Myocyte (in vitro differentiated cells): ENCODE measurements at regions not wholly inside any gene's neighbourhood (a gene's known extent, or its start where the extent isn't known, plus 50 kb on each side); places are given as distances from the start of the nearest gene placed in this dataset.

Experiments
- DNase-seq: peaks from one replicate; pipeline ENCODE4 v3.0.0-alpha.2; 2012; ENCODE audit warnings: low read depth

DNA sequence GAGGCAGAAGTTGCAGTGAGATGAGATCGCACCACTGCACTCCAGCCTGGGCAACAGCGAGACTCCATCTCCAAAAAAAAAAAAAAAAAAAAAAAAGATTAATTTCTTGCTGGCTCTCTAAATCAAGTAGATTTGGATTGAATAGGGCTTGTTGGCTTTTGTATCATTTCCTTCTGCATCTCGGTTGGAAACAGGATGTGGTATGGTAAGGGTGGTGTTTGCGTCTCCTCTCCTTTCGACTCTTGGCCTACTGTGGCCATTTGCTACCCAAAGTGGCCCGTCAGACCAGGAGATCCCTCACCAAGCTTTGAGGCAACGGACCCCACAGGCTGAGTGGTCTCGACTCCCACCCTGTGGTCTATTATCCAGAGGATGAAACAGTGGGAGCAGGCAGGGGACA, 168.0 kb upstream of the IRX3 start:
- DNase-seq = no peak

DNA sequence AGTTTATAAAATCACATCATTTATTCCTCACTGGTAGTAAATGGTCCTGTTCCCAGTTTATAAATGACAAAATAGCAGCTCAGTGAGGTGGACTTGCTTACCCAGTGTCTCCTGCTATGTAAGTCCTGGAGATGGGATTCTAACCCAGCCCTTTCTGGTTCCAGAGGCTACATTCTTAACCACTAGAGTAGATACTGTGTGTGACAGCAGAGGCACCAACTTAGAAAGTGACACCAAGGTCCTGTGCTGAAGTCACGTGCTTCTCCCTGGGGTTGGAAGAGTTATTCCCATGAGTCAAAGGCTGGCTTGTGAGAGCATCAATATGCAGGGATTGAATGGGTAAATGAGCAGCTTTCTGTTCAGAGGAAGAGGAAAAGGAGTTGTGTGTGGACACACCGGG, 167.3 kb upstream of the IRX3 start:
- peak; percentile 89 for DNase-seq

DNA sequence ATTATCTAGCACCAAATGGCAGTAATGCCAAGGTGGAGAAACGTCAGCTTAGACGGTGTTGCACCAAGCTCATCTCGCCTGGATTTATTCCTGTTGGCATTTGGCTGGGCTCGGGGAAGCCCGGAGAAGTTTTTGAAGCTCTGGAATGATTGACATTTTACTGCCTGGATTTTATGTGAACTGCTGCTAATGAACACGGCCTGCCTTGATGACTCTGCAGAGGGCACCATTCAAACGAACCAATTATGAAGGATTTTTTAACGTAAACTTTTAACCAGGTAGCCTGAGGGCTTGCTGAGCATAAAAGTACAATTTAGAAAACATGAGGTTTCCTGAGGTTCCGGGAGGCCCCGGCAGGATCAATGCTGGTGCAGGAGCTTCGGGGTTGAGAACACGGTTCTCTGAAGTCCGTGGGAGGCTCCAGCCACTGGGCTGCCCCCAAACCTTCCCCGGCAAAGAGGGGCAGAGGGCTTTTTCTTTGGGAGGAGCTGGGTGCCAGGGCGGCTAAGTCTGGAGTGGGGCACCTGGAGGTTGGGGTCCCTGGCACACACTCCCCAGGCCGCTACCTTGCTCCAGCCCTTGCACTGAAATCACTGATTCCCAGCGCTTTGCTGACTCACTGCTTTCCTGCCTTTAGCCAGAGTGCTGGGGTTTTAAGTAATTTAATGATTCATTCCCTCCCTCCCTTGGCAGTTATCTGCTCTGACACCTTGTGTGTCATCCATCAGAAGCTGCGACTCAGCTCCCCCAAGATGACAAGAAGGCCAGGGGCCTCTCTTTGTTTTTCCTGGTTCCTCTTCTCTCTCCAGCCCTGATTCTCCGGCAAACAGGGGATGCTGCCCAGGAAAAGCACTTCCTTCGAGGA, 161.2 kb upstream of the IRX3 start:
- peak; percentile 79 for DNase-seq

DNA sequence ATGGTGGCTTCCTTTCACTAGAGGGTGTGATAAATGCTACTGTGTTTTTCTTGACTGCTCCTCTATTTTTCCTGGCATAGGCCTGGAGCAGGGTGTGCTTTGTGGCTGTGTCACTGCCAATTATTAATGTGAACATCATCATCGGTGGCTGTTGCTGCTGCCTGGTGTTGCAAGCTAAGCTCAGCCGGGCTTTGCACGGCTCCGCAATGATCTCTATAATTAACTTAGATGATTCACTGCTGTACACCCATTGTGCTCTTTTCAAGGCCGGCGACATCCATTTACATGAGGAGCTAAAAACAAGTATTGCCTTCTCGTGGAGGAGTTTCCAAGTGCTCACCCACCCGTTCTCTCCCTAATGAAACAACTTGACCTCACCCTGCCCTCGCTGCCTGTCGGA, 160.1 kb upstream of the IRX3 start:
- peak; percentile 93 for DNase-seq

DNA sequence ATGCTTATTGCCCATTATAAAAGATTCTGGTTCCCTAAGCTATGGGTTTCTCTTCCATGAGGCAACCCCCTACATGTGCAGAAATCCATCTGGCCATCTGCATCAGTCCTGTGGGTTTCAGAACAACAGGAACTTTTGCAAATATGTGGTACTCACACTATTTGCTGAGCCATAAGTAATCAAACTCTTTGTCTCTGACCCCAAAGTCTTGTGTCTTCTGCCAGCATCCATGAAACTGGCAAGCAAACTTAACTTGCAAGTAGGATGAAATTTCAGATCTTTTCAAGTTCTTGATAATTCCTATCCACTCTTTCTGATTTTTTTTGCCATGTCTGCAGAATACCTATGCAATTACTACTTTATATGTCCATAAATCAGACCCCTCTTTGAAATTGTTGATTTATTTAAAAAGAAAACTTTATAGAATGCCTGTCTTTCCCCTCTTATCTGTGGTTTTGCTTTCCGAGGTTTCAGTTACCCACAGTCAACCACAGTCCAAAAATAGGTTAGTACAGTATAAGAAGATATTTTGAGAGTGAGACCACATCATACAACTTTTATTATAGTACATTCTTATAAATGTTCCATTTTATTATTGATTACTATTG, 158.4 kb upstream of the IRX3 start:
- DNase-seq = peak; percentile 82

DNA sequence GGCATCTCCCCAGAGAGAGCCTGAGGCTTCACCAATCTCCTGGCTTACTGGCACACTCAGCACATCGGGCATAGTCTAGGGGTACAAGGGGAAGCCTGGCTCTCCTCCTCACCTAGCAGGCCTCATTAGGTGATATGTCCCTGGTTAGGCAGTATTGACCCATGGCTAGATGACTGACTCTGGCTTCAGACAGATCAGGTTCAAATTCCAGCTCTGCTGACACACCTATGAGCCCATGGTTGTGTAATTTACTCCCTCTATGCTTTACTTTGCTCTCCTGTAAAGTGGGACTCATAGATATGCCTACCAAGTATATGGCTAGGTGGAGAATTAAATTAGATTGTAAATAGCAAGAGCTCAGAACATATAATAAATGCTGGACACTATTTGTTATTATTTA, 157.3 kb upstream of the IRX3 start:
- no peak for DNase-seq

DNA sequence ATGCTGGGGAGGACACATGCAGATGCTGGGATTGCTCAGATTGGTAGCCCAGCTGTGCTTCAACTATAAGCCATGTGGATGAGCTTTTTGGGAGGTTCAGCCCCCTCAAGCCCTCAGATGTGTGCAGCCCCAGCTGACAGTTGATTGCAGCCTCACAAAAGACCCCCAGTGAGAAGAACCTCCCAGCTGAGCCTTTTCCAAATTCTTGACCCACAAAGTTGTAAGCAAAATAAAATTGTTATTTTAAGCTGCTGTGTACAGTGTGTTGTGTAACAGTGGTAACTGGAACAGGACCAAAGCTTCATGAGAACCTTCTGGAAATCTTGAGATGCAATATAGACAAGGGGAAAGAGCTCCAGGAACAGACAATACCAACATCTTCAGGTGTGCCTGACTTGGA, 156.8 kb upstream of the IRX3 start:
- DNase-seq = no peak

DNA sequence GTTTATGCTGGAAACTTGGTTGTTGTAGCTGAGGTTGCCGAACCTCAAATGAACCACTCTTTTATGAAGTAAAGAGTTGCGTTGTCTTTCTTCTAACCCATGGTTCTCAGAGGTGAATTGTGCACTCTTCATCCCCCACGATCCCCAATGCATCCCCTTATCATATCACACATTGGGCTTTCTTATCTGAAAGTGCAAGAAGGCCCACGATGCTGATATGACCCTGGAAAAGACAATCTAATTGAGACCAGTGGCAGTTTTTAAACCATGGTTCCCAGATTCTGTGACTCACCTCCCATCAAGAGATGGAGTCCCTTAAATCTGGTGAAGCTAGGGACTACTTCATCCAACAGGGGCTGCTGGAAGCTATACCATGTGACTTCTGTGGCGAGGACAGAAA, 156.3 kb upstream of the IRX3 start:
- DNase-seq = no peak

DNA sequence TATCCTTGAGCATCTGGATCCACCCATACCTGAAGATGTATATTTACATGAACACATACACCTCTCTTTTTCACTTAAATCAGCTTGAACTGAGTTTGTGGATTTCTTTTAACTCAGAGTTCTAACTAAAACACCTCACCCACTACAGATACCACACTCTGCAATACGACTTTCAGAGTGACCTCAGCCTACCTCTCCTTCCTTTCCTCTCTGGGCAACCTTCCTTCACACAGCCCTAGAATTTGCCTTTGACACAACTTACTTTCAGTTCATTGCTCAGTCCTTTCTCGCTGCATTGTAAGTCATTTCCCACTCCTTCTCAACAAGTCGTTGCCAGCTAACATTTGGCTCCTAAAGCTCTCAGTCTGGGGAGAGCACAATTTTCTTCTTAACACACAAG, 151.9 kb upstream of the IRX3 start:
- DNase-seq = no peak

DNA sequence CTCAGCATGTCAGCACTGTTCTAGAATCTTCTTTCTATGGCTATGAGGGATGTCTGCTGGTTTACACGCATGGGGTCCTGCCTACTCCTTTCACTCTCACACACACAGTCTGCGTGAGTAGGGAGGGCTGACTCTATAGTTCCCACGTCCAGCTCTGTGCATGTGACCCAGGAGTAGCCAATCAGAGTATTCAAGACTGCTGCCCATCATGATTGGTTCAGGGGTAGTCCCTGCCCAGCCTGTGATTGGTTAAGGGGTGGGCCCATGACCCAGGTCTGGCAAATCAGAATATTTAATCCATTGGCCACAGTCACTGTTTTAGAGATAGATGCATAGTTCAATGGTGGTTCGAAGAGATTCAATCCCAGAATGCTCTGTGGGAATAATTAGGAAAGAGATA, 151.3 kb upstream of the IRX3 start:
- no peak for DNase-seq

DNA sequence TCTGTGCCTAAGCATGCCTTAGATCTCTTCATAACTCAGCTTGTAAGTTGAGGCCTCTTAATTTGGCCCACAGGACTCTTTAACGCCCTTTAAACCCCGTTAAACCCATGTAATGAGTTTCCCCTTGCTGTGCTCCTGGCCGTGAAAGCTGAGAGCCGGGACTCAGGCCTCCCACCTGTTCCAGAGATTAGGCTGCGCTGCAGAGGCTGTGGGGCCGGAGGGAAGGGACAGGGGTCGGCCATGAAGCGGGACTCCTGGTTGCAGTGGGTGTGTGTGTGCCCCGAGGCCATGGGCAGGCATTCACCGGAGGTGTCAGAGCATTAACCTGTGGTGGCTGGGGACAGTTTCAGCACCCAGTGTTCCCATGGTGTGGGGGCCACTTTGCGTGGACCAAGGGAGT, 150.8 kb upstream of the IRX3 start:
- no peak for DNase-seq

DNA sequence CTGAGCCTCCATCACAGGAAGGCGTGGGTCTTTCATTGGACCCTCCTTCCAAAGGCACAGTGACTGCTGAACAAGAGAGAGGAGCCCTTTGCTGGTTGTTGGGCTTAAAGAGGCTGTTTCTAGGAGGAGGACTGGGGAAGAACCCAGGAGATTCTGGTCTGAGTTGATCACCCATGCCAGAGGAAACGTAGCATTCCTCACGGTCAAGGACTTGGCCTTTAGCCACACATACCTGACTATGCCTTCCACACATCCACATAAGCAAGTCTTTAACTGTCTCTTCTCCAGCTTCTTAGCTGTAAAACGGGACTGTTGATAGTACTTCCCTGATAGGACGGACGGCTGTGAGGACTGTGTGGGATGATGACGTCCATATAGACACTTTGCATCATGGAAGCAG, 149.8 kb upstream of the IRX3 start:
- no peak for DNase-seq

DNA sequence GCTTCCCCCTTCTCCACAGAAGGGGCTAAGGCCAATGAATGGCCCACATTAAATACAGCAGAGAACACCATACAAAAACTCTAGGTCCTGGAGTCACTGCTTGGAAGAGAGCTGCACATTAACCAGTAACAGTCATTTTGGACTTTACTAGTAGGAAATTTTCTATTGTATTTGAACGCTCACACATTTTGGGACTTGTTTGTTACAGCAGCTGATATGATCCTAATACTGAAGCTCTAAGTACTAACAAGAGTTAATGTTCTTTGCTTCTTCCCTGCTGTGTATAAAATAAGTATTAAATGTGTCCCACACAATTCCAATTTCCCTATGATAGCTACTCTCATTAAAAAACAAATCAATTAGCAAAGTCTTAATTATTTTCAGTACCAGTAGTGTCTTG, 148.3 kb upstream of the IRX3 start:
- no peak for DNase-seq

DNA sequence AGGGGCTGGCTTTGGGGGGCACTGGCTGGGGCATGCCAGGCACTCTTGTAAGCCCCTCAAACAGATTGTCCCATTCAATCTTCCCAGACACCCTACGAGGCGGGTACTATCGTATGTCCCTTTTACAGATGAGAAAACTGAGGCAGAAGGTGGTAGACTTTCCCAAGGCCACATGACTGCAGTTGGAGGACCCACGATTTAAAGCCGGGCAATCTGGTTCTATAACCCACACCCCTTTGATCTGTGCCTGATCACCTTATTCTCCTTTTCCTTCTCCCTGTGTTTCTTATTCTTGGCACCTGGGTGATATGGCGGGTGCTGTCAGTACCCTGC, 146.3 kb upstream of the IRX3 start:
- DNase-seq = no peak

DNA sequence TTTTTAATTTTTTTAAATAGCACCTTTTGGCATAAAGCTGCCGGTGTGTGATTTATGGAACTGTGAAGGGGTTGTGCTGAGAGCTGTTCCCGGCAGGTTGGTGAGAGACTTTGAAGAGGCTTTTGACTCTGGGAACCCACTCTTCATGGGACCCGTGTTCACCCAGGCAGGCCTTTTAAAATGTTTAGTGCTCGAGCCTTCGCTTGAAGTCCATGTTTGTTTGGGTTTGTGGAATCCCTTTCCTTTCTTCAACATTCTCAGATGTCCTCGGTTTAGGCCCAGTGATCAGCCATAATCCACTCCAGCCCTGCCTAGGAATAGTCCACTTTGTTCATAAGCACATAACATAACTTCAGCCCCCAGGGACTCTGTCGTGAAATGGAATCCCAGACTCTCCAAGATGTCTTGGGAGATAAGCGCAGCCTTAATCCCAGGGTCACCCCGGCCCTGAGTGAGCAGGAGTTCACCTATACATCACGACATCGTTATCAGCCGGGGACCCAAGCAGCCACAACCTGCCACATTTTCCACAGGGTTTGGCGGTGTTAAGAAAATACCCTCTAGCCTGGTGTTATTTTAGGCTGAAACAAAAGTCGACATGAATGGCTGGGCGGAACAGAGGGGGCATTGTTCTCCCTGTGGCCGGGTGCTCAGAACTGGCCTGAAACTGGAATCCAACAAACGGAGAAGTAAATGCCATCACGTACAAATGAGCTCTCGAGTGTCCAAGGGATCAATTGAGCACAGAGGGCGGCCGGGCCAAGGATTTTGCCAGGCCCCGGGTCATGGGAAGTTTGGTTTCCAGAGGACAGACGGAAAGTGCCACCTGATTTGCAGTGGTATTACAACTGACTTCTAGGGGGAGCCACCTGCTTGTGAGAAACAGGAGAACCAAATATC, 145.7 kb upstream of the IRX3 start:
- no peak for DNase-seq

DNA sequence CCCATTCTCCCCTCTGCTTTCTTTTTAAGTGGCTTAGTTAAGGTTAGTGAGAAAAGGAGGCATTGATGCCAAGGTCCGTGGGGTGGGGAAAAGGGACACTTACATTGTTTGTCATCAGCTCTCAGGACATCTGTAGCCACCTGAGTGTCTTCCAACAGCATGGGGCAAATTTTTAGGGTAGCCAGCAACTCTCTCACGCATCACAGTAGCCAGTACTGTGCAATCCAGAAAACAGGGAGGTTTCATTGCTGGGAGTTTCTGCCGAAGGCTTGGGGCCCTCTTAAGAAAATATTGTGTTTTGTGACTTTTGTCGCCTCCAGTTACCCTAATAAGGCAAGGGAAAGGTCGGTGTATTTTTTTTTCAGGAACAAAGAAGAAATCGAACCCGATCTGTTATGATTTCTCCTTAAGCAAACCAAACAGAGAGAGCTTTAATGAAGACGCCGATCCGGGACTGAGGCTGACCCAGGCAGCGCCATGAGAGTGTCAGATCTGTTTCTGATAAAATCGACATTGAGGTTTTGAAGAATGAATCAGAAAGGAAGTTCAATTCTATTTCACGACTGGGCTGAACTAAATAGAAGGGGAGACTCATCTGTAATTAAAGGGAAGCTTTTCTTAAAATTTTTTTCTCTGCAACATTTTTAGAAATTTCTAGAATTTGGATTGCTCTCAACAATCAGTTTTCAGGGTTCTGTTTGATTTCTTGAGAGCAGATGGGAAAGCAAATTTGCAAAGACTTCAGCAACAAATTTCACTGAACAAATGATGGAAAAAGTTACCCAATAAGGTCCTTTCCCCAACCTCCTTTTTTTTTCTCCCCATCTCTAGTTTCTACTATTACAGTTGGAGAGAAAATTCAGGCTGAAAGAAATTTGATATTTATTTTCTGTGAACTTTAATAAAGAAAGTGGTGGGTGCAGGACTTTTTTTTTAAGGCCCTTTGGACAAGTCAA, 144.7 kb upstream of the IRX3 start:
- DNase-seq = no peak

DNA sequence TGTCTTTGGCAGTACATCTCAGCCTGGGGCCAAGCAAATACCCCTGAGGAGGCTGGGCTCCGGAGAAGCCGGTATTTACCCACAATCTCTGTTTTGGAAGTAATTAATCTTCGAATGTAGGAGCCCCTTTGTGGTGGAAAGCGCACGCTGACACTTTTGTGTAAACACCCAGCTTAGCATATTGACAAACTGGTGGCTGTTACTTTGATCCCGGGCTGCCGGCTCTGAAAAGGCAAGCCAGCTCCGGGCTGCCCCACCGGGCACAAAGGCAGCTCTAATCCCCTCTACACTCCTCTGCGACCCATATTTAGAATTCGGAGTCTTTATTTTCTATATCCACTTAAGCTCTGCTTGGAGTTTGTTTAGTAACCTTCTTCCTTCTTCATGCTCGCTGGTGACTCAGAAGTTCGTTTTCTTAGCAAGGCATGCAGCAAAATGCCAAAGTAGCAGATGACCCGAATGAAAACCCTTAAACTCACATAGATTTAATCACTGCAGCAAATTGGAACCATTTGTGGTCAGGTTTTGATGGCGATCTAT, 144.0 kb upstream of the IRX3 start:
- no peak for DNase-seq

DNA sequence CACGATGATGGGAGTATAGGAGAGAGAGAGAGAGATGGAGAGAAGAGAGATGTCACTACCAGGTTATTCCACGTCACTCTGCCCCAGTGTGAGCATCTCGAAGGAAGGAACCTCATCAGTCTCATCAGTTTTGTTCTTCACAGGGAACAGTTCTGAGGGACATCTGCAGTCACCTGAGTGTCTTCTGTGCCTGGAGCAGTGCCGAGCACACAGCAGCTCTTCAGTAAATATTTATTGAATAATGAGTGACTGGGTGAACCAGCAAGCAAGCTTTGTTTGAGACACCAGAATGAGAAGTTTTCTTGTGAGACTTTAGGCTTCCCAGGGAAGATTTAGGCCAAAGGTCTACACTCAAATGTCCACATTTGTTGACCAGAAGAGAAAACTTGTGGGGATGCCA, 142.4 kb upstream of the IRX3 start:
- DNase-seq = no peak

DNA sequence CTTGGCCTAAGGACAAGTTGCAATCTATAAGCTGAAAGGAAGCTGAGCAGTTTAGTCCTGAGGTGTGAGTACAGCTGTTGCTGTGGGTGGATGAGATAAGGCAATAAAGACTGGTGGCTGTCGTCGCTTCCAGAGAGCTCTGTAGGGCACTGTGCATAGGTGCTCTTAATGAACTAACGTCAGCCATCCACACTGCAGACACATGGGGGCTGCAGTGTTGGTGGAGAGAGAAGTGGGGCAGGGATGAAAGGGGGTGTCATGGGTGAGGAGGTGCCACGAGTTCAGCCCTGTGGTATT, 139.9 kb upstream of the IRX3 start:
- no peak for DNase-seq

DNA sequence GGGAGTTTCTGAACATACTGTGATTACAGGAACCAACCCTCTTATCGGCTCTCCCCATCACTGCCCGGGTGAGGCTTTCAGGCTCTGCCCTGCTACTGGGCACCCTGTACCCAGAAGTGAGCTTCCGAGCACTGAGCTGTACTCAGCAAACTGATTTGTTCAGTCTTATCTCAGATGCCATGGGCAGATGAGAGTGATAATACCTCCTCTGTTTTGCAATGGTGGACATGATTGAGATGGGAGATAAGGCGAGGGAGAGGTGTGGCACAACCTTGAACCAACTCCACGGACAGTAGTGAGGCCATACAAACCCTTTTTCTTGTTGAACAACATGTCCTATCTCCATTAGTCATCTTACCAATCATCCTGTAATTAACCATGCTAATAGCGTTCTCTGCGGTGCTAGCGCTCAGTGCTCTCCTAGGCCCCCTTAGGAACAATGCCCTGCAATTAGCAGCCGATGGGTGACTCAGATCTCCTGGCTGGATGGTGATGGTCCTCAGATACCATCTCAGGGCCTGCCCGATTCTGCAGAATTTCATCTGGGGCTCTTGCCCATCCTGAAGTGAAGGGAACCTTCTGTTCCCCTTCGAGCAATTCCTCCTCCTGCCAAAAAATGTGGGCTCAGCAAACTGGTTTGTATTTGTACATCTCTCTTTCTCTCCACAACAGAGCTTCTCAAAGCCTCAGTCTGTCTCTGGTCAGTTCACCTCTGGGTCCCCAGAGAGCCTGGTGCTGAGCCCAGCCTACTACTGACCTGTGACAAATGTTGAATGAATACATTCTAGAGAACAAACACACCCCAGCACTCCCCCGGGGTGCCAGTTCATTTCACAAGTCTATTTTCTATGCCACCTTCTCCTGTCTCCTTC, 139.3 kb upstream of the IRX3 start:
- no peak for DNase-seq
